ENCODE measurements at regions not wholly inside any gene's neighbourhood (a gene's known extent, or its start where the extent isn't known, plus 50 kb on each side); places are given as distances from the start of the nearest gene placed in this dataset.

GRCh38 chr13:91058919-91059318 lies 288.6 kb upstream of the MIR17HG start:
- no peak overlapping the region for H3K27ac ChIP-seq (ENCODE audit: low read depth, low read length)
- DNase-seq (ENCODE audit: low read depth, low spot score): no peak
- no peak for TF ChIP-seq CTCF (IDR thresholded peaks at IDR 0.05; ENCODE audit: low read depth, low read length)
- CTCF ChIA-PET: no interaction called here
- H3K27me3 ChIP-seq (ENCODE audit: control insufficient read depth, insufficient read depth, low read length): no peaks in the 10 kb centered on the region
- H3K4me3 ChIP-seq (ENCODE audit: low read depth, low read length): no peak overlapping the region
- POLR2A ChIA-PET: no interaction called here
- H3K9me3 ChIP-seq (ENCODE audit: control insufficient read depth, insufficient read depth, low read length): peaks cover 3% of the 10 kb centered on the region

- Histone ChIP-seq H3K27me3 (ENCODE audit: control insufficient read depth, insufficient read depth, low read length) (no peaks in the 10 kb centered on the region), H3K9me3 (ENCODE audit: control insufficient read depth, insufficient read depth, low read length) (peaks cover 11% of the 10 kb centered on the region), H3K27ac (ENCODE audit: low read depth, low read length) (no peak overlapping the region), H3K4me3 (ENCODE audit: low read depth, low read length) (no peak overlapping the region)
- no peak for DNase-seq (ENCODE audit: low read depth, low spot score)
- ChIA-PET POLR2A (no interaction called here), CTCF (no interaction called here)
- no peak for TF ChIP-seq CTCF (IDR thresholded peaks at IDR 0.05; ENCODE audit: low read depth, low read length)
Measured at GRCh38 chr13:91066745-91067144, 280.7 kb upstream of the MIR17HG start.

GRCh38 chr13:91072486-91072885 lies 275.0 kb upstream of the MIR17HG start:
- POLR2A ChIA-PET: no interaction called here
- no peak overlapping the region for H3K4me3 ChIP-seq (ENCODE audit: low read depth, low read length)
- CTCF ChIA-PET: no interaction called here
- TF ChIP-seq CTCF (IDR thresholded peaks at IDR 0.05; ENCODE audit: low read depth, low read length): no peak
- H3K27me3 ChIP-seq (ENCODE audit: control insufficient read depth, insufficient read depth, low read length): no peaks in the 10 kb centered on the region
- DNase-seq (ENCODE audit: low read depth, low spot score): no peak
- no peak overlapping the region for H3K27ac ChIP-seq (ENCODE audit: low read depth, low read length)
- H3K9me3 ChIP-seq (ENCODE audit: control insufficient read depth, insufficient read depth, low read length): no peaks in the 10 kb centered on the region

GRCh38 chr13:91074091-91074490 lies 273.4 kb upstream of the MIR17HG start:
- DNase-seq (ENCODE audit: low read depth, low spot score): no peak
- POLR2A ChIA-PET: no interaction called here
- Histone ChIP-seq H3K4me3 (ENCODE audit: low read depth, low read length) (no peak overlapping the region), H3K9me3 (ENCODE audit: control insufficient read depth, insufficient read depth, low read length) (no peaks in the 10 kb centered on the region), H3K27me3 (ENCODE audit: control insufficient read depth, insufficient read depth, low read length) (no peaks in the 10 kb centered on the region), H3K27ac (ENCODE audit: low read depth, low read length) (no peak overlapping the region)
- CTCF ChIA-PET: no interaction called here
- no peak for TF ChIP-seq CTCF (IDR thresholded peaks at IDR 0.05; ENCODE audit: low read depth, low read length)

GRCh38 chr13:91076830-91077229 lies 270.7 kb upstream of the MIR17HG start:
- CTCF ChIA-PET: interaction anchor here (0.6 kb wide), 1 partner anchor 1158 kb away, joined by 3 read pairs; no protein-coding TSS in a partner anchor
- no peaks in the 10 kb centered on the region for H3K9me3 ChIP-seq (ENCODE audit: control insufficient read depth, insufficient read depth, low read length)
- POLR2A ChIA-PET: no interaction called here
- H3K27me3 ChIP-seq (ENCODE audit: control insufficient read depth, insufficient read depth, low read length): no peaks in the 10 kb centered on the region
- no peak overlapping the region for H3K27ac ChIP-seq (ENCODE audit: low read depth, low read length)
- no peak for DNase-seq (ENCODE audit: low read depth, low spot score)
- no peak for TF ChIP-seq CTCF (IDR thresholded peaks at IDR 0.05; ENCODE audit: low read depth, low read length)
- H3K4me3 ChIP-seq (ENCODE audit: low read depth, low read length): no peak overlapping the region

All from AG04450 (cell line).